Peyer's patch (tissue), 4 donors: ENCODE measurements at regions not wholly inside any gene's neighbourhood (a gene's known extent, or its start where the extent isn't known, plus 50 kb on each side); places are given as distances from the start of the nearest gene placed in this dataset.

Experiments
- DNase-seq, 3 donors: peaks; one replicate each; pipeline ENCODE4 v3.0.0-alpha.2; 2017 to 2019
- H3K27ac ChIP-seq, 4 donors: fragments of 200-600 bp; sonication (generic); one replicate each; pipeline ENCODE4 v1.5.1; 2016 to 2019
- H3K27me3 ChIP-seq, 2 donors: fragments of 200-600 bp; sonication (generic); one replicate each; pipeline ENCODE4 v1.5.1; 2019
- H3K36me3 ChIP-seq, 3 donors: fragments of 200-600 bp; sonication (generic); one replicate each; pipeline ENCODE4 v1.5.1; 2016 to 2019
- H3K4me1 ChIP-seq, 4 donors: fragments of 200-600 bp; sonication (generic); one replicate each; pipeline ENCODE4 v1.5.1; 2016 to 2019
- H3K4me3 ChIP-seq, 4 donors: fragments of 200-600 bp; sonication (generic); 1 replicate in 3 of 4; 2 replicates in 1 of 4; pipeline ENCODE4 v1.5.1; 2016 to 2019; ENCODE audit warnings: mild to moderate bottlenecking in 1 of 4
- H3K9me3 ChIP-seq, 4 donors: fragments of 200-600 bp; sonication (generic); one replicate each; pipeline ENCODE4 v1.5.1; 2016 to 2019; ENCODE audit warnings: mild to moderate bottlenecking in 1 of 4
- CTCF ChIP-seq, 6 experiments: fragments of 450-650 bp in 4 of 6; fragments of 200-600 bp in 2 of 6; sonication (generic) in 1 of 6; IDR thresholded peaks; one replicate each; pipeline ENCODE4 v1.5.1; 2017 to 2019; ENCODE audit warnings: antibody characterized with exemption in 6 of 6, mild to moderate bottlenecking in 3 of 6, moderate library complexity in 1 of 6
- POLR2A ChIP-seq, 2 donors: fragments of 450-650 bp; IDR thresholded peaks; one replicate each; pipeline ENCODE4 v1.5.1; 2017; ENCODE audit warnings: antibody characterized with exemption in 2 of 2, mild to moderate bottlenecking in 2 of 2, moderate library complexity in 2 of 2

- no peaks in the 10 kb centered on the region for H3K27me3 ChIP-seq
- no peaks in the 10 kb centered on the region for H3K9me3 ChIP-seq
- H3K4me3 ChIP-seq = no peak overlapping the region
- H3K4me1 ChIP-seq = no peaks in the 10 kb centered on the region
- H3K36me3 ChIP-seq = no peaks in the 10 kb centered on the region
- DNase-seq = no peak
- no peak overlapping the region for H3K27ac ChIP-seq
- TF ChIP-seq CTCF (IDR thresholded peaks at IDR 0.05) (no peak), POLR2A (IDR thresholded peaks at IDR 0.05) (no peak)
These were observed 119.5 kb upstream of the RGS6 start for GRCh38 chr14:71812693-71813092.

- H3K9me3 ChIP-seq = no peaks in the 10 kb centered on the region
- no peaks in the 10 kb centered on the region for H3K4me1 ChIP-seq
- no peaks in the 10 kb centered on the region for H3K27me3 ChIP-seq
- DNase-seq = no peak
- no peak overlapping the region for H3K27ac ChIP-seq
- TF ChIP-seq POLR2A (IDR thresholded peaks at IDR 0.05) = no peak
- TF ChIP-seq CTCF (IDR thresholded peaks at IDR 0.05) = no peak
- H3K4me3 ChIP-seq = no peak overlapping the region
- H3K36me3 ChIP-seq = no peaks in the 10 kb centered on the region
These were observed 117.1 kb upstream of the RGS6 start for GRCh38 chr14:71815110-71815509.

- H3K4me3 ChIP-seq = no peak overlapping the region
- no peaks in the 10 kb centered on the region for H3K4me1 ChIP-seq
- H3K9me3 ChIP-seq = no peaks in the 10 kb centered on the region
- H3K27ac ChIP-seq = no peak overlapping the region
- H3K36me3 ChIP-seq = no peaks in the 10 kb centered on the region
- TF ChIP-seq POLR2A (IDR thresholded peaks at IDR 0.05) (no peak), CTCF (IDR thresholded peaks at IDR 0.05) (no peak)
- no peaks in the 10 kb centered on the region for H3K27me3 ChIP-seq
- no peak for DNase-seq
These were observed 107.4 kb upstream of the RGS6 start for GRCh38 chr14:71824816-71825215.

GRCh38 chr14:71833476-71833875 lies 98.8 kb upstream of the RGS6 start:
- H3K4me1 ChIP-seq = no peaks in the 10 kb centered on the region
- H3K4me3 ChIP-seq = no peak overlapping the region
- H3K9me3 ChIP-seq = peaks cover 0 to 6% (median 0%) of the 10 kb centered on the region in 4 donors
- no peaks in the 10 kb centered on the region for H3K36me3 ChIP-seq
- H3K27ac ChIP-seq = no peak overlapping the region
- no peak for TF ChIP-seq POLR2A (IDR thresholded peaks at IDR 0.05)
- TF ChIP-seq CTCF (IDR thresholded peaks at IDR 0.05) = no peak
- H3K27me3 ChIP-seq = no peaks in the 10 kb centered on the region
- DNase-seq = no peak

- TF ChIP-seq POLR2A (IDR thresholded peaks at IDR 0.05) (no peak), CTCF (IDR thresholded peaks at IDR 0.05) (no peak)
- no peak for DNase-seq
- Histone ChIP-seq H3K4me1 (no peaks in the 10 kb centered on the region), H3K27ac (no peak overlapping the region), H3K27me3 (no peaks in the 10 kb centered on the region), H3K36me3 (no peaks in the 10 kb centered on the region), H3K4me3 (no peak overlapping the region), H3K9me3 (peaks cover 0 to 6% (median 0%) of the 10 kb centered on the region in 4 donors)
These were observed 97.7 kb upstream of the RGS6 start for GRCh38 chr14:71834284-71835204.
